ENCODE measurements at regions not wholly inside any gene's neighbourhood (a gene's known extent, or its start where the extent isn't known, plus 50 kb on each side); places are given as distances from the start of the nearest gene placed in this dataset.
A peak's percentile ranks its signal among the peaks of the same experiment; 100 is the strongest.

DNA sequence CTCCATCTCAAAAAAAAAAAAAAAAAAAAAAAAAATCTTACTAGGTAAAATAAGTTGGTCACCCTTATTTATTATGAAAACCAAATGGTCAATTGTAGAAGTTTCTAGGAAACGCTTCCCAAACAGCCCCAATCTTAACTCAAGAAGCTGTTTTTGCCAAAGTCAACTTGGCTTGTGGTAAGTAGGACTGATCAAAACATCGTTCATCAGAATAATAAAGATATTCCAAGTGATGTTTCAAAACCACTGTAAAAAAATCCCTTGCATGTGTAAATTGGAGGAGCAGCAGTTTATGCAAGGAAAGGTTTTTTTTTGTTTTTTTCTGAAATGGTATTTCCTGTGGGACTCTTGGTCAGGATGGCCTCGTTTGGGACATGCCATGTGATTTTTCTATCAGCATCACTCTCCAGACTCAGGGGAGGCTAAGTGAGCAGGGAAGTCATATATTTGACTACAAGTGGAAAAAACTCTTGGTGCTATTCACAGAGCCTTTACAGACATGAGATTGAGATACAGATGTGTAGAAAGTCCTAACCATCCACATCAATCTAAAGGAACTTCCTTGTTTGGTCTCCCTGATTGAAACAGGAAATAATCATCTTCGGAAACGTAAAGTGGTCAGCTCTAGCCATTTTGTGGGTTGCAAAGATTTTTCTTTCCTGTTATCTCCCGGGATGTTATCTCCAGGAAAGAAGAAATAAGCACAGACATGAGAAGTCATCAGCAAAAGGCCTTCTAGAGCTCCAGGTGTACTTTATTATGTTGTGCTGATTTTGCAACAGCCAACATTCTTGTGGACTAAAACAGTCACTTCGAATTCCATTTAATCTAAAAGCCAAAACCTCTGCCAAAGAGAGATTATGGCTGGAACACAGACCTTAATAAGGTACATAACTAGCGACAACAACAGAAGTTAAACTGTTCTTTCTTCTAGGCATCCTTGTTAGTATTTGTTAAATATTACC, 177.8 kb downstream of the EDN1 start:
- intact Hi-C loops (cut with DNase I), result no loop called here
- DNase-seq, result no peak

DNA sequence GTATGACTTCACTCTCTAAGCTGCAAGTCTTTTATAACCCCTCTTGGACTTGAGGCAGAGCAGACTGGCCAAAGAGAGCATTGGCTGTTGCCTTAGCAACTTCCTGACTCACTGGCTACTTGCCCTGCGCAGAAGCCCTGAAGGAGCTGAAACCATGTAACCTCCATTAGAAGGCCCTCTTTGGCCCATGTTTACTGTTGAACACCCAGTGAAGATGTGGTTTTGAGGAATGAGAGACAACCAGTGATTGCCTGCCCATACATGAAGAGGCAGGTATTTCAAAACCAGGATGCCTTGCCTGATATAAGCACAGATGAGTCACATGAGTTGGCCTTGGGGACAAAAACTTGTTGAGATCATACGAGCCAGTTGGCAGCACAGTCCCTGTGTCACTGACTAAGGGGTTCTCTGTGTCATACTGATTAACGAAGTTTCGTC, 182.5 kb downstream of the EDN1 start:
- intact Hi-C loops (cut with DNase I), result no loop called here
- DNase-seq, result peak in 1 of 42 donors; percentile 48

DNA sequence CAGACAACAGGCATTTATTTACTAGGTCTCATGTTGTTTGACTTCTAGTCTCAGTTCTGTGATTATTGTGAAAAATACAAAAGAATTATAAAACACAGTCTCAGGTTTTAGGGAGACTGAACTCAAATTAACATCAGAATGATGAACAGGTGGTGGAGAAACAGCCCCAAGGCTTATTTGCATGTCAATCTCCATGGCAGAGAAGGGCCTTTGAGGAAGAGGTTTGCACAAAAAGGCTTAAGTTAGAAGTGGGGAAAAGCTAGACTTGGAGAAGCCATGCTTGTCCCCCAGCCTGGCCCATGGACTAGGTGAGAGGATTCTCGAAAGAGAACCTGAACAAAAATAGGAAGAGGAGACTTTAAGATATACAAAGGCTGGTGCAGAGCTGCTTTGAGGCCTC, 183.3 kb downstream of the EDN1 start:
- intact Hi-C loops (cut with DNase I), result no loop called here
- no peak for DNase-seq

DNA sequence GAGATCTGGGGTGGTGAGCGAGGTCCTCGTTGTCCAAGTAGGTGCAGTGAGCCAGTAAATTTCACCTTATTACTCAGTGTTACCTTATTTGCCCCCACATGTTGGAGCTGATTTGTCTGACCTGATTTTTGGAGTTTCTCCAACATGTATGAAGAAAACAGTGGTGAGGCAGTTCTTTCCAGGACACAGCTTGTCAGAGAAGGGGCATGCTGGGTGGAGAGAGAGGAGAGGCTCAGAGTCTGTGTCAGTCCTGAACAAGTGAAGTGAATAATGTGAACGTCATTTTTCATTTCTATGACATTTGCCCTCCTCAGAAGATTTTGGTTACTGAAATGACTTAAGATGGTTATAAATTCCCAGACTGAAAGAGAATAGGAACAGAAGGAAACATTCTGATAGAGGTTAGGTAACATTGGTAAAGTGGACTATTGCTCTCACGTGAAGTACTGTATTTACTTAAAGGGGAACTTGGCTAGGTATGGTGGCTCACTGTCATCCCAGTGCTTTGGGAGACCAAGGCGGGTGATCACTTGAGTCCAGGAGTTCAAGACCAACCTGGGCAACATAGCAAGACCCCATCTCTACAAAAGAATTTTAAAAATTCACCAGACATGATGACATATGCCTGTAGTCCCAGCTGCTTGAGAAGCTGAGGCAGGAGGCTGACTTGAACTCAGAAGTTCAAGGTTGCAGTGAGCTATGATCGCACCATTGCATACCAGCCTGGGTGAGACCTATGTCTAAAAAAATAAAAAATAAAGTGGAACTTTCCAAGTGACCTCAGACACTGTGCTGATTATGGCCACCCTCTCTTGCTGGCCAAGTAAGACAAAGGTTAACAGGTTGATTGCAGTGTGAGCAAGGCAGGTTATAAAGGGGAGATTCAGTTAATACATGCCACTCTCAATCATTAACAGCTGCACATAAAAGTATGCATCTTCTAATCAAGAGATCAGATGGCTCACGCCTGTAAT, 184.3 kb downstream of the EDN1 start:
- intact Hi-C loops (cut with DNase I), result no loop called here
- DNase-seq, result no peak

DNA sequence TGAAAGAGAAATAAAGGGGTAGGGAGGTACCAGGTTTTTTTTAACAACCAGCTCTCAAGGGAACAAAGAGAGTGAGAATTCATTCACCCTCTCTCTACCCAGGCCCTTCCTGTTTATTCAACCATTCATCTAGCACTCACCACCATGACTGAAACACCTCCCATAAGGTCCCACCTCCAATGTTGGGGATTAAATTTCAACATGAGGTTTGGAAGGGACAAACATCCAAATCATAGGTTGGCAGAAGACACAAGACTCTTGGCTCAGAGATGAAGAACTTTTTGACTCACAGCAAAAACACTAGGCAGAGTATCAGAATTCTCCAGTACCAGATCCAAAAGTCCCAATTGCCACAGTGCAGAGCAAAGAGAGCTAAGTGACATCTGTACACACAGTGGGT, 186.3 kb downstream of the EDN1 start:
- no peak for DNase-seq
- intact Hi-C loops (cut with DNase I), result no loop called here

DNA sequence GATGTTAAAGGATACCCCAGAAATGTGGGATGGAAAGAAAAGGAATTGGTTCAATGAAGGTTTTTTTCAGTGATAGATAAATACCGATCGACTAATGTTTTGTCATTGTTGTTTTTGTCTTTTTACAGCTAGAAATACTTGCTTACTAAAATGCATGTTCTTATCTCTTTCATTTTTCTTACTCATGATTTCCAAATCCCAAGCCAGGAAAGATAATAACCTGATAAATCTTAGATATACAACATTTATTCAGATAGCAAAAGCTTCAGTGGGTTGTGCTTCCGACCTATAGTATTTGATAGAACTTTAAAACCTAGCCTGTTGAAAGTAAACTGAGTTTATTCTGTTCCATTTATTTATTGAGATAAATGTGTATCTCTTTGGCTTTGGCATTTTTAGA, 187.5 kb downstream of the EDN1 start:
- intact Hi-C loops (cut with DNase I), result no loop called here
- no peak for DNase-seq

DNA sequence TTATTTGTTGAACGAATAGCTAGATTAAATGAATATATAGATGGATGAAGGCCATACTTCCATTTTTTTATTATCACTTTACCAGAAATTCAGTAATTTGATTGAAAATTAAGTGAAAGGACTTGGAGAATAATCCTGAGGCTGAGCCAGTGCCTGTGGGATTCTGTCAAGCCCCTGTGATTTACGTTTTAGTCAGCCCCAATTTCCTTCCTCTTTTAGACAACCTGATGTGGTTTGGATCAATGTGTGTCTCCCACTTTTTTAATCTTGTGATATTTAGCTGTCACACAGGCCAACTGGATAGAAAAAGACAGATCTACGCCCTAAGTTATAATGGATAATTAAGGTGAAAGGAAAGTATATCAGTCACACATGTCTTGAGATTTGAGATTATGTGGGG, 188.8 kb downstream of the EDN1 start:
- intact Hi-C loops (cut with DNase I), result no loop called here
- DNase-seq, result peak in 1 of 42 donors; percentile 8

DNA sequence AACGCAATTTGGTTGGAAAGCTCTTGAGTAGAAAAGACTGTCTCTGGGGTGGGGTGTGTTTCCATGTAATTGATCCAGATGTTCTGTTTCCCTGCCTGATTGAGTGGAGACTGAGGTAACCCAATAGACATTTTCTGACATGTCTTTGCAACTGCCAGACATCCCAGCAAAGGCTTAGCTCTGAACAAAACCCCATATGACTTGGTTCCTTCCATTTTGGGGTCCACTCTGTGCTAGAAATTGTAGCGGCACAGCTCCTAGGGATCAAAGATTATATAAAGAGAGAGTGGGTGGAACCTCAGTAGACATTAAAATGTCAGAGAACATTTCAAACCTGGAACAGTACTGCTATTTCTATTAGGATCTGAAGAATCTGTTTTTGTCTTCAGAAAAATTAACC, 189.3 kb downstream of the EDN1 start:
- DNase-seq, result peak in 9 of 42 donors; percentile 7 to 57 (median 30)
- intact Hi-C loops (cut with DNase I), result no loop called here

DNA sequence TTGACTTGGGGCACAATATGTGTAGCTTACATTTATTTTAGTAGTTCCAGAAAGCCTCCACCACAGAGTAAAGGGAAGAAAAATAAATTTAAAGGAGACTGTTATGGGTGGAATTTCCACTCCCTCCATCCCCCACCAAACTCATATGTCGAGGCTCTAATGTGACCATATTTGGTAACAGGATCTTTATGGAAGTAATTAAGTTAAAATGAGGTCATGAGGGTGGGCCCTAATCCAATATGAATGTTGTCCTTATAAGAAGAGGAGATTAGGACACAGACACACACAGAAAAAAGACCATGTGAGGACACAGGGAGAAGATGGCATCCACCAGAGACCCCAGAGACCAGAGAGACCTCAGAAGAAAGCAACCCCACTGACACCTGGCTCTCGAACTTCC, 189.7 kb downstream of the EDN1 start:
- intact Hi-C loops (cut with DNase I), result no loop called here
- no peak for DNase-seq

DNA sequence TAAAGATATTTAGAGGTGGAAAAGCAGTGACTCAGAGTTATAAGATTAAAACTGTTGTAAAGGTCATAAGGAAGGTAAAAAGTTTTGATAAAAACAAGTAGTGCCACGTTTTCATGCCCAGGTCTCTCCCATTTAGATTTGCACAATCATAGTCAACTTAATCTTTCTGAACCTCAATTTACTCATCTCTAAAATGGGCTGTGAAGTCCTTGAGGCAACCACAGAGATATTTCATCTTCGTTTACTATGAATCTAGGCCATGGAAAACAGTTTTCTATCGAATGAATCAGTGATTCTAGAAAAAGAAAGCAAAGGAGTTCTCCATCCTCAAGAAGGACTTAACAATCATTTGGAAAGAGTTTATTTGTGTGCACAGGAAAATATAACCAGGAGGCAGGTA, 190.2 kb downstream of the EDN1 start:
- no peak for DNase-seq
- intact Hi-C loops (cut with DNase I), result no loop called here

DNA sequence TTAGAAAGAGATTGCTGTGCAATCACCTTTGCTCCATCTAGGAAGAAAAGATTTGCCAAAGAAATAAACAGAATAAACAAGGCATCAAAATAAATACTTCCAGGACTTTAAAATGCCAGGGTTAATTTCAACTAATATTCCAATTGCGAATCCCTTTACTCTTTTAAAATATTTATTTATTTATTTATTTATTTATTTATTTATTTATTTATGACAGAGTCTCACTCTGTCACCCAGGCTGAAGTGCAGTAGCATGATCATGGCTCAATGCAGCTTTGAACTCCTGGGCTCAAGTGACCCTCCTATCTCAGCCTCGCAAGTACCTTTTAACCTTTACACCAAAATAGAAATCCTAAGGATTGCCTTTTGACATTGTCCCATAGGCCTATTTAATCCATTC, 191.1 kb downstream of the EDN1 start:
- intact Hi-C loops (cut with DNase I), result no loop called here
- no peak for DNase-seq

DNA sequence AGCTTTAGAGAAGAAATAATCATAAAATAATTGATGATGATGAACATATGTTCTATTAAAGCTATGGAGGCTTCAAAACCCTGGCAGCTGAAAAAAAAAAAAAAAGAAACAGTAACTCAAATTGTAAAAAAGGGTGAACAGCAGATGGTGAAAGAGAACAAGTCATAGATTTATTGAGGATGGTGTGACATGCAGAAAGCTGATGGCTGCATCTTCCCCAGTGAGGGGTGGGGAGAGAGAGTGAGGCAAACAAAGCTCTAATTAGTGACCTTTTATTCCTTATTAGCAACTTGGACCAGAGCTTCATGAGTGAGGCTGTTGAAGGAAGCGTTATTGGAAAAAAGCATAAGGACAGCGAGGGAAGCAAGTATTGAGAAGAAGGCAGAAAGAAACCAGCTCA, 191.7 kb downstream of the EDN1 start:
- DNase-seq, result no peak
- intact Hi-C loops (cut with DNase I), result no loop called here

DNA sequence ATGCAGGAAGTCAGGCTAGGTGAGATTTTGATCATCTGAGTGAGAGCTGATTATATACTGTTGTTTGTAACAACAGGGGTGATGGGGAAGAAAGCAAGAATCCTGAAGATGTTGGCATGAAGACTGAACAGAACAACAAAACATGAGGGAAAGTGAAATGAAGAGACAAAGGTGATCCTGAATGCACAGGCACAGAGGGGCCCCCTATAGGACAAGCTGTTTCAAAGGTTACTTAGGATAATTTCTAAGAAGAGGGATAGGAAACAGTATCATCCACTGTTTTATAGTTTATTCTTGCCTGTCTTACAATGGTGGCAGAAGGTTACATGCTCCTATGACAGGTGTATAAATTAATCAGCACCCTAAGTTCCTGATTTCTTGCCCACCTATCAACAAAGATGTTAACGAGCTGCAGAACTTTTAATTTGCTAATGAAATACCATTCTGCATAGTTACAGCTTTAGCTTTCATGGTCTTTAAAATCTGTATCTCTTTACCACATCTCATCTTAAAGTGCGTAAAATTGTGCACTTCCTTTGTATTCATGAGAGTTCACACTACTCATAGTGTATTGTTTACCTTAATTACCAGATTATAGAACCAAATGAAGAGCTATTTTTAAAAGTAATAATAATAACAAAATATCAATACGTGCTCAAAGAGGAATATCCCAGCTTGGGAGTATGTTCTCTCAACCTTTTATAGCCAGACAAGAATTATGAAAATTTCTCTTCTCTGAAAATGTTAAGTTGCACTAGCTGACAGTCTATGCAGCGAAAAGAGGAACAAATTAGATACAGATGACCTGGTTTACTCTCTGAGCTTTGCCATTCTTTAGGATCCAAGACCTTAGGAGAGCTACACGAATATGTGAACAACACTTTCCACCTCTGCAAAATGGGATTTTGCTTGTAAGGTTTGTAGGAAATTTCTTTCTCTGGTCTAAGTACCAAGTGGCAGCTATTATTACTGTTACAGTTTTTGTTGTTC, 192.5 kb downstream of the EDN1 start:
- intact Hi-C loops (cut with DNase I), result no loop called here
- DNase-seq, result no peak

DNA sequence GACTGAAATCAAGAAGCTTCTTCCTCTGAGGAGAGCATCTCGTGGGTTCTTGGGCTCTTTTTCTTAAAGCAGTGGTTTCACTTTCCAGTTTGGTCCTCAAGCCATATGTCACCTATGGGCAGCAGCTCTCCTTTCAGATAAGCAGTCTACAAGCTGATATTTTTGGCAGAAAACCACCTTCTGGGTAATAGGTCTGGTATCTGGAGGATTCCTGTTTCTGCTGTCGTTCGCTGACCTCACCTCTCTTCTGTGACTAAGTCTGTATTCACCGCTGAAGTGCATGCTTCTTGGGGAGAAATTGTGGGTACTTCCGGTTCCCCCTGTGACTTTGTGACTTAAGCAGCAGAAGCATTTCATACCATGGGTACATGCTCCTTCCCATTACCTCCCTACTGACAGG, 193.6 kb downstream of the EDN1 start:
- intact Hi-C loops (cut with DNase I), result no loop called here
- DNase-seq, result peak in 8 of 42 donors; percentile 5 to 54 (median 16)

DNA sequence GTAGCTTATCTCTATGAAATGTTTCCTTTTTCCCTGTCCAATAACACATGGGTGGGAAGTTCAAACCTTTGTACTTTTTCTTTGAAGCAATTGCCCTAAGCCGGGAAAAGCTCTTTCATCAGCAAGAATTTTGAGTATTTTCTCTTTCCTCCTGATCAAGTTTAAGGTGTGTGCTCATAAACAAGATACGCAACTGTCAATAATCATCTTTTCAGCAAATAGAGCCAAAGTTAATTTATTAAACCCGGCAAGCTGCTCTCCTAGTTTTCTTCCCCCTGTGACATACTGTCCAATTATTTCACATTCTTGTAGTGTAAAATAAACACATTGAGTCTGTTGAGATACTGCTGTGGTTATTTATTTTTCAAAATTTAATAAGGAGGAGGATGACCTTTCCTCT, 194.4 kb downstream of the EDN1 start:
- intact Hi-C loops (cut with DNase I), result no loop called here
- no peak for DNase-seq

DNA sequence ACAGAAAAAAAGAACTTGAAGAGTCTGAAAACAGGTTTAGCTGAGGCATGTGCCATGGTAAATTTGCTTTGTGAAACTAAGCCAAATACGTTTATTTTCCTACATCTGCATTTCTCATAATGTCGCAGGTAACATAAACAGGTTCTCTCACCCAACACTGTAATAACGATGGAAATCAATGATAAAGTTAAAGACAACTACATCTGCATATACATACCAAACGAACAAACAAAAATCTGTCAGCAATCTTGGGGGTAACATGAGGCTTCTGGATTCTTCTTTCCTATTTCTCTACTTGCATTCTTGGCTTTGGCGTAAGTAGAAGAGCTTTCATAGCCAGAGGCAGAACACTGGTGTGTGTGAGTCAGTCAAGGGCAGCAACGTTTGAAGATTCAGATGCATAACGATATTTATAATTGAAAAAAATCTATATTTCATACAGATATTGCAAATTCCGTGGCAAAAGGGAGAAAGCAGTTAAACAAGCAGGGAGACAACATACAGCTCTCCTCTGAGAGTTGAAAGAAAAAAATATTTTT, 195.1 kb downstream of the EDN1 start:
- intact Hi-C loops (cut with DNase I), result no loop called here
- no peak for DNase-seq

DNA sequence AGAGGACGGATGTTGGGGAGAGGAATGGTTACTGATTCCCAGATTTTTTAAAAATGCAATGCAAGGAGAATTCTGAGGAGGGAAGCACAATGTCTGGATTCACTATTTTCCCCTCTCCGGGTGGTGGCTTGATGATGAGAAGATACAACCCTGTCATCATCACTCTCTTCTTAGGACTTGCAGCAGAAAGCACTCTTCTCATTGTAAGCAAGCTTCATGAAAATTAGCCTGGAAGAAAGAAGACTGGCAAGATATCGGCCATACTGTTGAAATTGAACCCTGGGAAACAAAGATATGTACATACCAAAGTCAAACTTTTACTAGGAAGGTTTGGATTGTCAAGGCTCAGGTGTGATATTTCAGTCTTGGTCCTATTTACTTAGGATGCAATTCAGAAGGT, 195.7 kb downstream of the EDN1 start:
- DNase-seq, result no peak
- intact Hi-C loops (cut with DNase I), result no loop called here

DNA sequence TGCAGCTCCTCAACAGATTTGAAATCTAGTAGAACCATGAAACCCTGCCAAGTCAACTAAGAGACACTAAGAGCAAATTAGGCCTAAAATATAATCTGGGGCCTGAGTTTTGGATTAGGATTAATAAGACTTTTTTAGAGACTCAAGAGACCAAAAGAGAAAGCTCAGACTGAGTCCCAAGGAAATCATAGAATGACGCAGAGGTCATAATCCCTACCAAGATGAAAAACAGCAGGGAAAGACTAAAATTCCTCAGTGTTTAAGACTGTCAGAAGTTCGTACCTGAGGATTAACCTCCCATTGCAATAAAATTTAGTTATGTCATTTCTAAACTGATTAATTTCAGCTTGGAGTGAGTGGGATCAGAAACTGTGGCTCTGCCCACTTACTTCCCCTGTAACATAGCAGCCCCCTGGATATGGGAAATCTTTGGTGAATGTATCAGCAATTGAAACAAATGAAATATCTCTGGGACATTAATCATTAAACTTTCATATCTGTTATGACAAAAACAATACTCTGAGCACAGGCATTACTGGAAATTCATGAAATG, 200.3 kb downstream of the EDN1 start:
- intact Hi-C loops (cut with DNase I), result no loop called here

More for the DNA sequence above, 200.3 kb downstream of the EDN1 start:
- DNase-seq, result no peak
